ENCODE measurements at regions not wholly inside any gene's neighbourhood (a gene's known extent, or its start where the extent isn't known, plus 50 kb on each side); places are given as distances from the start of the nearest gene placed in this dataset.

DNA sequence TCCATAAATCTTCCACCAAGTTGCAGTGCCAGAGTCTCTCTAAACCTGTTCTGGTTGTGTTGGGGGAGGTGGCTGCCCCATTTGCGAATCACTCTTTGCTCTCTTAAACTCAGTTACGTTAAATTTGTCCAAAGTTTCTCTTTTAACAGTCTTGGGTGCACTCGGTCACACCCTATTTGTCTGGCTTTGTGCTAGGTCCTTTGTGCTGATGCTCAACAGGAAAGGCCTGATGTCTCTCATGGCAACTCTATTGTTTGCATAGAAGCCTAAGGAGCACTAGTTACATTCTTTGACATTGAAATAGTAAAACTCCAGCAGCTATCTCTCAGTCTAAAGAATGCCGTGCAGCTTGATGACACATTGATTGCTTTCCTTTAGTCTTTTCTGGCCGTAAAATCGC is 105.1 kb downstream of the TRMT11 start:
- TF ChIP-seq FOXK2 (IDR thresholded peaks at IDR 0.05) = no peak
- no peak for TF ChIP-seq FOXA1 (IDR thresholded peaks at IDR 0.05)
- TF ChIP-seq CTBP1 (IDR thresholded peaks at IDR 0.05; ENCODE audit: borderline replicate concordance) = no peak
- TF ChIP-seq ZNF384 (IDR thresholded peaks at IDR 0.05) = no peak
- TF ChIP-seq SUZ12 (IDR thresholded peaks at IDR 0.05) = no peak
- TF ChIP-seq L3MBTL2 (conservative IDR thresholded peaks at IDR 0.05) = no peak
- TF ChIP-seq, protein P1, sequence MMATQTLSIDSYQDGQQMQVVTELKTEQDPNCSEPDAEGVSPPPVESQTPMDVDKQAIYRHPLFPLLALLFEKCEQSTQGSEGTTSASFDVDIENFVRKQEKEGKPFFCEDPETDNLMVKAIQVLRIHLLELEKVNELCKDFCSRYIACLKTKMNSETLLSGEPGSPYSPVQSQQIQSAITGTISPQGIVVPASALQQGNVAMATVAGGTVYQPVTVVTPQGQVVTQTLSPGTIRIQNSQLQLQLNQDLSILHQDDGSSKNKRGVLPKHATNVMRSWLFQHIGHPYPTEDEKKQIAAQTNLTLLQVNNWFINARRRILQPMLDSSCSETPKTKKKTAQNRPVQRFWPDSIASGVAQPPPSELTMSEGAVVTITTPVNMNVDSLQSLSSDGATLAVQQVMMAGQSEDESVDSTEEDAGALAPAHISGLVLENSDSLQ (IDR thresholded peaks at IDR 0.05) = no peak
- DNase-seq (ENCODE audit: extremely low spot score) = no peak
- POLR2A ChIA-PET = no interaction called here
- CTCF ChIA-PET = no interaction called here

DNA sequence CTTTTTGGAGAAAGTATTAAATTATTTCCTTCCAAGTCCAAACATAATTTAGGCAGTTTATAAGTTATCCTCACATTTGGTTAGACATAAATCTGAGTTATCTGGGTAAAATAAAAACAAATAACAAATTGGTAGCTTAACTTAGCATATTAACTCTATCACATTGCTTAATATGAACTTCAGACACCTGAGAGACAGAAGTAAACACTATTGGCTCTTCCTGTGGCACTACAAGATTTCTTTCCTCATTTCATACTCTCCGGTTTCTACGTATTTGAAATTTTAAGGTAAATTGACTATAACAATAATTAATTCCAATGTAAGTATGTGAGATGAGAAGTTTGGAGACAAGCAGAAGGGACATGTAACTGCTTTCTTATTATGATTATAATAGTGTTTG is 106.8 kb downstream of the TRMT11 start:
- no peak for DNase-seq (ENCODE audit: extremely low spot score)
- POLR2A ChIA-PET = no interaction called here
- CTCF ChIA-PET = no interaction called here
- TF ChIP-seq ELF4 (IDR thresholded peaks at IDR 0.05) (no peak), NFRKB (IDR thresholded peaks at IDR 0.05) (no peak), FOXA1 (IDR thresholded peaks at IDR 0.05) (no peak), L3MBTL2 (conservative IDR thresholded peaks at IDR 0.05) (no peak), SUZ12 (IDR thresholded peaks at IDR 0.05) (no peak), ARNT (IDR thresholded peaks at IDR 0.05) (no peak), SP1 (IDR thresholded peaks at IDR 0.05) (no peak), ZNF384 (IDR thresholded peaks at IDR 0.05) (no peak)

DNA sequence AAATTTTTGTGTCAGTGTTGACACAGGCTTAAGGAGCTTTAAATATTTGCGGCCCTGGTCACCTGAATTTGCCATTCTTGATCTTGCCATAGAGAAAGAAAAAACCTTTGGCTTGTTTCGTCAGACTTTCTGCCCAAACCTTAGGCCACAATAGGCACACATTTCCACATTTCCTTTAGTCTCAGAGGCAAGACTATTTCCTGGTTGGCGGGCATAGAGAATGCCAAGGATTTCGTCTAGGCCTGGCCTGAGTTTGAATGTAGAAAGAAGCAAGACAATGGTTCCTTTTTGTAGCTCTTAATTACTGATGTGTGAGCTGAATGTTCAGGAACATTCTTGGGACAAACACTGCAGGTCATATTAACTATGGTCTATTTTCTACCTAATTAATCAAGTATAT is 108.1 kb downstream of the TRMT11 start:
- TF ChIP-seq FOXM1 (IDR thresholded peaks at IDR 0.05; ENCODE audit: borderline replicate concordance) (no peak), TARDBP (IDR thresholded peaks at IDR 0.05) (no peak), LEF1 (IDR thresholded peaks at IDR 0.05; ENCODE audit: borderline replicate concordance) (no peak), ARNT (IDR thresholded peaks at IDR 0.05) (no peak), NFRKB (IDR thresholded peaks at IDR 0.05) (no peak), SUZ12 (IDR thresholded peaks at IDR 0.05) (no peak), HDGF (IDR thresholded peaks at IDR 0.05; ENCODE audit: borderline replicate concordance) (no peak), ZNF384 (IDR thresholded peaks at IDR 0.05) (no peak), L3MBTL2 (conservative IDR thresholded peaks at IDR 0.05) (no peak), CTBP1 (IDR thresholded peaks at IDR 0.05; ENCODE audit: borderline replicate concordance) (no peak), FOXK2 (IDR thresholded peaks at IDR 0.05) (no peak), ELF4 (IDR thresholded peaks at IDR 0.05) (no peak), FOXA1 (IDR thresholded peaks at IDR 0.05) (no peak), SP1 (IDR thresholded peaks at IDR 0.05) (no peak), BHLHE40 (IDR thresholded peaks at IDR 0.05; ENCODE audit: borderline replicate concordance) (no peak)
- TF ChIP-seq, protein P1 (IDR thresholded peaks at IDR 0.05) = no peak
- ChIA-PET POLR2A (no interaction called here), CTCF (no interaction called here)
- no peak for DNase-seq (ENCODE audit: extremely low spot score)

- DNase-seq (ENCODE audit: extremely low spot score) = no peak
- no peak for TF ChIP-seq L3MBTL2 (conservative IDR thresholded peaks at IDR 0.05)
- no peak for TF ChIP-seq ZNF384 (IDR thresholded peaks at IDR 0.05)
- TF ChIP-seq FOXM1 (IDR thresholded peaks at IDR 0.05; ENCODE audit: borderline replicate concordance) = no peak
- no peak for TF ChIP-seq HDGF (IDR thresholded peaks at IDR 0.05; ENCODE audit: borderline replicate concordance)
- TF ChIP-seq FOXA1 (IDR thresholded peaks at IDR 0.05) = no peak
- no peak for TF ChIP-seq SP1 (IDR thresholded peaks at IDR 0.05)
- no peak for TF ChIP-seq LEF1 (IDR thresholded peaks at IDR 0.05; ENCODE audit: borderline replicate concordance)
- TF ChIP-seq SUZ12 (IDR thresholded peaks at IDR 0.05) = no peak
- TF ChIP-seq ELF4 (IDR thresholded peaks at IDR 0.05) = no peak
- no peak for TF ChIP-seq ARNT (IDR thresholded peaks at IDR 0.05)
- no peak for TF ChIP-seq NFRKB (IDR thresholded peaks at IDR 0.05)
- POLR2A ChIA-PET = no interaction called here
- CTCF ChIA-PET = no interaction called here
Measured at GRCh38 chr6:126100386-126100785, 114.0 kb downstream of the TRMT11 start.

DNA sequence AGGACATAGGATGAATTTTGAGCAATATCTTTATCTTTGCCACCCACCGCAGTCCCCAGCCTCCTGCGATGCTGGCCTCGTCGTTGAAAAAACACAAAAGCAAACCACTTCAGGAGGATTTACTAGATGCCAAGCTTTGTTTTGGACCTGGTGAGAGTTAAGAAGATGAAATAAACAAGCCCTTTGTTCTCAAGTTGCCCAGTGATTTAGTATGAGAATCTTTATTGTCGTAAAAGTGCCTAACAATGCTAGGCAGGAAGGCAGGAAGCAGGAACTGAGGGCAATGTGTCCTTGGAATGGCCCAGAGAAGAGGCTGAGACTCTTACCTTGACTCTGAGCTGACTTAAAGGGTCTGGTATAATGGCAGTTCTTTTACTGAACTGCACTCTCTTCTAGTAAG is 116.0 kb downstream of the TRMT11 start:
- ChIA-PET POLR2A (no interaction called here), CTCF (no interaction called here)
- TF ChIP-seq NFRKB (IDR thresholded peaks at IDR 0.05) = no peak
- TF ChIP-seq SUZ12 (IDR thresholded peaks at IDR 0.05) = no peak
- TF ChIP-seq FOXA1 (IDR thresholded peaks at IDR 0.05) = no peak
- TF ChIP-seq L3MBTL2 (conservative IDR thresholded peaks at IDR 0.05) = no peak
- TF ChIP-seq ARNT (IDR thresholded peaks at IDR 0.05) = no peak
- no peak for TF ChIP-seq TARDBP (IDR thresholded peaks at IDR 0.05)
- no peak for TF ChIP-seq FOXK2 (IDR thresholded peaks at IDR 0.05)
- TF ChIP-seq, protein P1 (IDR thresholded peaks at IDR 0.05) = no peak
- TF ChIP-seq SP1 (IDR thresholded peaks at IDR 0.05) = no peak
- no peak for TF ChIP-seq HDGF (IDR thresholded peaks at IDR 0.05; ENCODE audit: borderline replicate concordance)
- no peak for TF ChIP-seq ELF4 (IDR thresholded peaks at IDR 0.05)
- no peak for TF ChIP-seq CTBP1 (IDR thresholded peaks at IDR 0.05; ENCODE audit: borderline replicate concordance)
- TF ChIP-seq BHLHE40 (IDR thresholded peaks at IDR 0.05; ENCODE audit: borderline replicate concordance) = no peak
- no peak for TF ChIP-seq FOXM1 (IDR thresholded peaks at IDR 0.05; ENCODE audit: borderline replicate concordance)
- TF ChIP-seq LEF1 (IDR thresholded peaks at IDR 0.05; ENCODE audit: borderline replicate concordance) = no peak
- TF ChIP-seq ZNF384 (IDR thresholded peaks at IDR 0.05) = no peak
- DNase-seq (ENCODE audit: extremely low spot score) = no peak

- ChIA-PET POLR2A (no interaction called here), CTCF (no interaction called here)
- no peak for DNase-seq (ENCODE audit: extremely low spot score)
- TF ChIP-seq LEF1 (IDR thresholded peaks at IDR 0.05; ENCODE audit: borderline replicate concordance) (no peak), TARDBP (IDR thresholded peaks at IDR 0.05) (no peak), FOXA1 (IDR thresholded peaks at IDR 0.05) (no peak), ELF4 (IDR thresholded peaks at IDR 0.05) (no peak), BHLHE40 (IDR thresholded peaks at IDR 0.05; ENCODE audit: borderline replicate concordance) (no peak), ARNT (IDR thresholded peaks at IDR 0.05) (no peak), HDGF (IDR thresholded peaks at IDR 0.05; ENCODE audit: borderline replicate concordance) (no peak), ZNF384 (IDR thresholded peaks at IDR 0.05) (no peak), NFRKB (IDR thresholded peaks at IDR 0.05) (no peak), FOXM1 (IDR thresholded peaks at IDR 0.05; ENCODE audit: borderline replicate concordance) (no peak), FOXK2 (IDR thresholded peaks at IDR 0.05) (no peak), CTBP1 (IDR thresholded peaks at IDR 0.05; ENCODE audit: borderline replicate concordance) (no peak), SUZ12 (IDR thresholded peaks at IDR 0.05) (no peak), SP1 (IDR thresholded peaks at IDR 0.05) (no peak), L3MBTL2 (conservative IDR thresholded peaks at IDR 0.05) (no peak)
- TF ChIP-seq, protein P1 (IDR thresholded peaks at IDR 0.05) = no peak
Measured at GRCh38 chr6:126103993-126104392, 117.7 kb downstream of the TRMT11 start.
